Cardiac septum (tissue), 1 donor: ENCODE measurements at regions not wholly inside any gene's neighbourhood (a gene's known extent, or its start where the extent isn't known, plus 50 kb on each side); places are given as distances from the start of the nearest gene placed in this dataset.
"Not testable (repeated sequence)": the region's sequence is repeated elsewhere in the genome, so short reads cannot be mapped to it uniquely, and the experiment has no call there.

Experiments
- DNase-seq: peaks from one replicate; pipeline ENCODE4 v3.0.0-alpha.2; 2020; ENCODE audit warnings: low spot score
- intact Hi-C: fragments of 100-400 bp; cut with DNase I; formaldehyde crosslinking; loops from one replicate; pipeline ENCODE4 v1.14.0; 2022
- donor health status: DM: no; HTN: no; CAD: no.

- no peak for DNase-seq
- intact Hi-C loops = no loop called here
Measured at GRCh38 chr4:55028196-55028595, 97.2 kb downstream of the KDR start.

GRCh38 chr4:55027596-55027995 lies 97.8 kb downstream of the KDR start:
- DNase-seq = no peak
- intact Hi-C loops = no loop called here

- DNase-seq, intact Hi-C loops: not testable (repeated sequence)
Measured at GRCh38 chr4:55025456-55025855, 99.9 kb downstream of the KDR start.

- no peak for DNase-seq
- intact Hi-C loops = no loop called here
Measured at GRCh38 chr4:55023030-55023429, 102.4 kb downstream of the KDR start.

DNA sequence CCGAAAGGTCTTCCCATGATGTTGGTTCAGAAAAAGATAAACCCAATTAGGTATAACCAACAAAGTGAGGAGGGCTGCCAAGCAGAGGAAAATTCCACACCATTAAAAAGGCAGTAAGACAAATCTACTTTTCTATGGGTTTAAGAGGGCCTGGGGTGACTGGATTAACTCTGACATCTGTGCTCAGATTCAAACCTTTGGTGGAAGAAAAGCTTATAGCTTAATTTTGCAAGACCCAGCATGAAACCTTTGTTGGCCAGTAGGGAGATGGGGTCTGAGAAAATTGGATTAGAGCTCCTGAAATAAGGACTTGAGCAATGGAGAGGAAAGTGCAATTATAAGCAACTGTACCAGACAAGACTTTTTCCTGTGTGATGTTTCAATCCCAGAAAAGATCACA lies 104.2 kb downstream of the KDR start:
- DNase-seq = no peak
- intact Hi-C loops = no loop called here

DNA sequence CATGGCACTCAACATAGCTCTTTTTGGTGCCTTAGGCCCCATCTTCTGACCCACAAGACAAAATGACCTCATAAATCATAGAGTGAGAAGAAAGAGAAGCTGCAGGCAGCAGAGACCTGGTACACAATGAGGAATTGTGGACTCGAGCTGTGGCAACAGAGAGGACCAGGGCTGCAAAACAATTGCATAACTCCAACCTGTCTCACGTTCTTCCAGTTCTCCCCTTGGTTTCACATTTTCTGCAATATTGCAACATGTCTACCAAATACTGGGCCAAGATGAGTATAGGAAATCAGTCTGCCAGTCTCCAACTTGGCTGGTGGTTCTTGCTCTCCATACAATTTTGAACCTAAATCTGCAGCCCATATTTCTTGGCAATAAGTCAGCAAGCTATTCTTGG lies 105.3 kb downstream of the KDR start:
- DNase-seq = no peak
- intact Hi-C loops = no loop called here

GRCh38 chr4:55018978-55019377 lies 106.4 kb downstream of the KDR start:
- no peak for DNase-seq
- intact Hi-C loops = no loop called here

- intact Hi-C loops = no loop called here
- no peak for DNase-seq
Measured at GRCh38 chr4:55018521-55018920, 106.9 kb downstream of the KDR start.

- DNase-seq = no peak
- intact Hi-C loops = no loop called here
Measured at GRCh38 chr4:55017406-55017805, 108.0 kb downstream of the KDR start.

DNA sequence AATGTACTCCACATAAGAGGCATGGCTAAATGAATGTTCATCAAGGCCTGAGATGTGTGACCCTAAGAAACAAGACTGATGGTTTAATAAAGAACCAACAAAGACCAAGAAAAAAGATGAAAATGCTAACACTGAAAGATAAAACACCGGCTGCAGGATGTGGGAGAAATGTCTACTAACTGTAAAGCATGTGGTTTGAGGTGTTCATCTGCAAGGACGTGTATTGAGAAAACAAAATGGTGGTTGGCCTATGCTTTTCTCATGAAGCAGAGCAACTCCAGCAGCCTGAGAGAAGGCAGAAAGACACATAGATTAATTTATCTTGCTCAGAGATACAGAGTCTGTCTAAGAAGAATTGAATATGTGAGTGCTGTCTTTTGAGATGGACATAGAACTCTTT lies 109.3 kb downstream of the KDR start:
- intact Hi-C loops = no loop called here
- no peak for DNase-seq

DNA sequence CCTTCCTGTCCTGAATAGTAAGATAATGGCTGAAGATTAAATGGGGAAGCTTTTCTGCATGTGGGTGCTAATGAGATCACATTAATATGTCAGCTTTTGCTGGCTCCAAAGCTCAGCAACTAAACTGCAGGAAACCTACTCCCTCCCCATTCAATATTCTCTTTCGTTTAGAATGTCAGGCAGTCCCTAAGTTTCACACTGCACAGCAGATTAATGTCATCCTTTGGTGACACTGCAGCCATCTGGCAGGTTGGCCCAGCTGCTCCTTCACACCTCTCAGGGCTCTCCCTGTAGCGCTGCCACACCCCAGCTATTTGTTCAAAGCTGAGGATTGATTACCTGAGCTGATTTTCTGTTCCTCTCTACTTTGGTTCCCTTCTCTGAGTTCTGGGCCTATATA lies 110.5 kb downstream of the KDR start:
- intact Hi-C loops = no loop called here
- no peak for DNase-seq

DNA sequence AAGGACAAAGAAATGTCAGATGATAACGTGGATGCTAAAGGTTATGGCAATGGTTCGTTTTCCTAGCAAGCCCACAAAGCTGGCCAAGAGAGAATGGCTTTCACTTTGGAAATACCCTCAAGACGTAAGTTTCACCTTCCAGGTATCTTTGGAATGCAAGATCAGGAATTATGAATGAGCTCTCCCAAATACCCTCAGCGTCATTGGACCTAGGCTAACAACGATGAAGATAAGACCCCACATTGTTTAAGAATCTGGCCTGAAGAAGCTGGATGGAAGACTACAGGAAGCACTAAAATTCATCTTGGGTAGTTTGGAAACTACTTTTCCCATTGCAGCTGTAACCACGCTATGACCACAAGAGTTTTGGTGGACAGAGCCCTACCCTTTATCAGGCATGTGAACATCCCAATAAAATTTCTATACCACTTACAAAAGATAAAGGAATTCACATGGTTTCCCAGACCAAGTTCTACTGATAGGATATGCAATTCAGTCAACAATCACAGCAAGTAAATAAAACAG lies 111.9 kb downstream of the KDR start:
- DNase-seq = no peak
- intact Hi-C loops = no loop called here

DNA sequence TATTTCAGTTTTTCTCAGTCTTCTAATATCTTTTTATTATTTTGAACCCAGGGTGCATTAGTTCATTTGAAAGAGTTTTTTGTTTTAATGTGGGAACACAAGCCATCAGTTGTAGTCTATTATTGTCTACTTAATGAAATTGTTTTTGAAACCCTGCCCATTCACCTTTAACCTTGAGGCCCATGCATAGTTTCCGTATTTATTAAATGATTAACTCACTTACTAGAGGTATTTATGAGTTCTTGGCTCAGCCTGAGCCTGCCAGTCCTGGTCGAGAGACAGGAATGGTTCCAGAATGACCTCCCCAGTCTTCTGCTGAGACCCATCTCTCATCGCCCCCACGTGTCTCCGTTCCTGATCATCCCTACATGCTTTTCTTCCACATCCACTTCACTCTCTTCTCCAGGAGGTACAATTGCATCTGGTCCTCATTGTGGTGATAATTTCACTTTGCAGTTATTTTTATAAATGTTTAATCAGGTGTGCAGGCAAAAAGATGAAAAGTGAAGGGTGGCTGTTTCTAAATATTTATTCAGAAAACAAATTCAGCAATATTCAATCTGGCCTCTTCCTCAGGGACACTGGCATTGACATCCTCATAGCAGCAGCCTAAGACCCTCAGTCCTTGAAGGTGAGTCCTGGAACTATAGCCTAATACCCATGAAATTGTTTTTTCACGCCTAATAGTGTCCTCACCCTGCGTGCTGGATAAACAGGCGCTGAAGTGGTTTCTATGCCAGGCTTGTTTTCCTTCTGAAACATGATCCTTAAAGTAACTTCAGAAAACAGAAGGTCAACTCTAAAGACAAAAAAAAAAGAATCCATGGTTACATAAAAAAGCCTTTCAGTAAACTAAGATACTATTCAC lies 112.8 kb downstream of the KDR start:
- intact Hi-C loops = no loop called here
- DNase-seq = no peak

- no peak for DNase-seq
- intact Hi-C loops = no loop called here
Measured at GRCh38 chr4:55011761-55012160, 113.6 kb downstream of the KDR start.

DNA sequence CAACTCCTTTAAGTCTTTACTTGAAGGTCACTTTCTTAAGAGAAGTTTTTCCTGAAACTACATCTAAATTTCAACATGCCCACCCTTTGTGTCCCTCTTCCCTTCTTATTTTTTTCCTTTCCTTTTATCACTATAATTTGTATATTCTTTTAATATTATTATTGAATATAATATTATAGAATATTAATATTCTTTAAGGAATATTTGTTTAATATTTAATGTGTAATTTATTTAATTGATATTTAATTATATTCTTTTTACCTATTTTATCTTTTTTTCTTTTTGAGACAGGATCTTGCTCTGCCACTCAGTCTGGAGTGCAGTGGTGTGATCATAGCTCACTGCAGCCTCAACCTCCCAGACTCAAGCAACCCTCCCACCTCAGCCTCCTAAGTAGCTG lies 114.8 kb downstream of the KDR start:
- intact Hi-C loops = no loop called here
- DNase-seq = no peak

GRCh38 chr4:55008166-55009056 lies 117.0 kb downstream of the KDR start:
- no peak for DNase-seq
- intact Hi-C loops = loop anchor here (5.0 kb wide), 3 partner anchors 64 to 299 kb away; no protein-coding TSS in a partner anchor

GRCh38 chr4:55005910-55006309 lies 119.5 kb downstream of the KDR start:
- intact Hi-C loops = loop anchor here (5.0 kb wide), 3 partner anchors 66 to 301 kb away; no protein-coding TSS in a partner anchor

GRCh38 chr4:55004831-55005230 lies 120.6 kb downstream of the KDR start:
- DNase-seq = no peak
- intact Hi-C loops = loop anchor here (5.0 kb wide), 4 partner anchors 67 to 302 kb away; no protein-coding TSS in a partner anchor

More at GRCh38 chr4:55005910-55006309, 119.5 kb downstream of the KDR start:
- DNase-seq = no peak

GRCh38 chr4:55002431-55002830 lies 123.0 kb downstream of the KDR start:
- DNase-seq = no peak
- intact Hi-C loops = loop anchor here (5.0 kb wide), 1 partner anchor 175 kb away; no protein-coding TSS in a partner anchor

DNA sequence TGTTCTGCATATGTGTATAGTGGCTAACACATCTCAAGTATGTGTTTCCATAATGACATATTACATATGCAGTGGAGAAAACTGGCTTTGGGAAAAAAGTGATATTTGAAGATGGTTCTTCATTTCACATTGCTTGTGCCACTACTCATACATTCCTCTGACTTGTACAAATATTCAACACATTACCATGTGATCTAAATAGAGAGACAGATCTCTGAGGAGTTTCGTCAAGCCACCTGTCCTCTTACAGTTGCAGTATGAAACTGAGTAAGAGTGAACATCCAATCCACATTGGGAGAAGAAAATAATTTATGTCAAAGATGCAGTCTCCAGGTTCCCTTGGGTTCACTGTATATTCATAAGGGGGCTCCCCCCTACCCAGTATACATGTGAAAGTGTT lies 123.9 kb downstream of the KDR start:
- no peak for DNase-seq
- intact Hi-C loops = loop anchor here (5.0 kb wide), 1 partner anchor 176 kb away; no protein-coding TSS in a partner anchor
